RWPE1 (cell line): ENCODE measurements at regions not wholly inside any gene's neighbourhood (a gene's known extent, or its start where the extent isn't known, plus 50 kb on each side); places are given as distances from the start of the nearest gene placed in this dataset.

Experiments
- CTCF ChIA-PET: fragments of 350-600 bp; sonication (Branson Sonifier 250); formaldehyde crosslinking; extraction: SDS; loops from one replicate; lab custom pipeline; 2021; lab: Yijun Ruan, JAX
- POLR2A ChIA-PET: fragments of 400-600 bp; formaldehyde crosslinking; extraction: SDS; loops from one replicate; lab custom pipeline; 2020; ENCODE audit warnings: antibody characterized with exemption; ENCODE audit not compliant: low non-redundant PET; lab: Yijun Ruan, JAX
- DNase-seq: peaks from one replicate; pipeline ENCODE4 v3.0.0; 2012; ENCODE audit warnings: low spot score
- H3K27ac ChIP-seq: fragments of 450-650 bp; 2 replicates; pipeline ENCODE4 v1.5.1; 2017
- TF ChIP-seq, protein P1 (sequence below): fragments of 450-650 bp; conservative IDR thresholded peaks from 2 replicates; pipeline ENCODE4 v1.5.1; 2017; ENCODE audit warnings: low read depth, mild to moderate bottlenecking

DNA sequence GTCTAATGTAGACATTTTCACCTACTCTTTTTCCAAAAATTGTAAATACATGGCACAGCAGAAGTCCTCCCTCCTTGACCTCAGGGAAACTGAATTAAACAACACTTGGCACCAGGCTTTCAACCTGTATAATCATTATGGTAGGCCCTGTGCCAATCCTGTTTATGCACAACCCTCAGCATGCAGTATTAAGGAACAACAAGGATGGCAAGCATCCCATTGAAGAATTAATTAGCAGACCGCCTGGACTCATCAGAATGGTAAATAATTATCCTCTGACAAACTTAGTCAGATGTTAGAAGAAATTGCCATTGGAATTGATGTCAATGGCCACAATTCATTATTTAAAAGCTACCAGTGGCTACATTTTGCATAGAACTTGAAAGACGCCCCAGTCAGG lies 66.3 kb upstream of the GALNT5 start:
- H3K27ac ChIP-seq = no peak overlapping the region
- no peak for DNase-seq
- ChIA-PET CTCF (interaction anchor here (1.3 kb wide), 1 partner anchor 9 kb away, joined by 3 read pairs; no protein-coding TSS in a partner anchor), POLR2A (no interaction called here)
- TF ChIP-seq, protein P1, sequence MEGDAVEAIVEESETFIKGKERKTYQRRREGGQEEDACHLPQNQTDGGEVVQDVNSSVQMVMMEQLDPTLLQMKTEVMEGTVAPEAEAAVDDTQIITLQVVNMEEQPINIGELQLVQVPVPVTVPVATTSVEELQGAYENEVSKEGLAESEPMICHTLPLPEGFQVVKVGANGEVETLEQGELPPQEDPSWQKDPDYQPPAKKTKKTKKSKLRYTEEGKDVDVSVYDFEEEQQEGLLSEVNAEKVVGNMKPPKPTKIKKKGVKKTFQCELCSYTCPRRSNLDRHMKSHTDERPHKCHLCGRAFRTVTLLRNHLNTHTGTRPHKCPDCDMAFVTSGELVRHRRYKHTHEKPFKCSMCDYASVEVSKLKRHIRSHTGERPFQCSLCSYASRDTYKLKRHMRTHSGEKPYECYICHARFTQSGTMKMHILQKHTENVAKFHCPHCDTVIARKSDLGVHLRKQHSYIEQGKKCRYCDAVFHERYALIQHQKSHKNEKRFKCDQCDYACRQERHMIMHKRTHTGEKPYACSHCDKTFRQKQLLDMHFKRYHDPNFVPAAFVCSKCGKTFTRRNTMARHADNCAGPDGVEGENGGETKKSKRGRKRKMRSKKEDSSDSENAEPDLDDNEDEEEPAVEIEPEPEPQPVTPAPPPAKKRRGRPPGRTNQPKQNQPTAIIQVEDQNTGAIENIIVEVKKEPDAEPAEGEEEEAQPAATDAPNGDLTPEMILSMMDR = no peak

DNA sequence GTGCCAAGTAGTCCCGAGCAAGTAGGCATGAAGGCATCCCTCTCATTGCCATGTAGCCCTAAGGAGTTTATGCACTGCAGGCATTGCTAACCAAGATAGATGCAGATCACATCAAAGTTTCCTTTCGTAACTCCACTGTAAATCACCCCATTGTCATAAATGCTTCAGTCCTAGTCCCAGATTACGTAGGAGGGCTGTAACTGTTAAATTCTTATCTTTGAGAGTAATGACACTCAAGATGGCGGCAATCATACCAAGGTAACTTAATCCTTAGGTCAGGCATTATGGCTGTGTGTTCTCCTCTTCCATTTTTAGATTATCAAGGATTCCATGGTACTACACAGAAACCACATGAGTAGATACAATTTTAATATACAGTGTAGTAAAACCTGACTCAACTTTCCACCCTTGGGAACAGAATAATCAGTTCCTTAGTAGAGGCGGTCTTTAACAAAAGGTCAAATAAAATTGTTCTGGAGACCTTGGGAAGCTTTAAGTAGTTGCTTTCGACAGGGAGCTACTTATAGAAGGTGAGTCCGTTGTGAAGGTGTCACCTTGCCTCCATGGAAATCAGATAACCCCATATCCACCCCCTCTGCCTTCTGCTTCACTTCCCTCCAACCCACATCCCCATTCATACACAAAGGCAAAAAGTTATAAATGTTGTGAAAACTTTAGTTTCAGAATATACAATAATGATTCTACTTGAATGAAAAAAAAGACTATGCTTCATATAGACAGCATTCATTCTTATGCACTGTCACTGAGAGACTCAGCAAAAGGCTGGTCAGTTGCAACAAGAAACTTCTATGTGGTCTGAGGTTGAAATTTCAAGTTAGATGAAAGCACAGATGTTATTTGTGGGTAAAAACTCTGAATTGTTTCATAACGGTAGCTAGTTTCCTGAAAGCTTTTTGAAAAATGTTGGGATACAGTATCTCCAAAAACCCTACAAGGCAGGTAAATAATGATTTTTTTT lies 64.8 kb upstream of the GALNT5 start:
- ChIA-PET POLR2A (no interaction called here), CTCF (interaction anchor here (0.5 to 1.3 kb wide), 7 partner anchors 10 to 1819 kb away, joined by 3 to 7 read pairs (median 3); no protein-coding TSS in a partner anchor)
- no peak for DNase-seq
- H3K27ac ChIP-seq = no peak overlapping the region
- TF ChIP-seq, protein P1 = no peak

GRCh38 chr2:157193461-157193860 lies 64.0 kb upstream of the GALNT5 start:
- H3K27ac ChIP-seq = no peak overlapping the region
- ChIA-PET POLR2A (no interaction called here), CTCF (interaction anchor here (0.6 to 1.1 kb wide), 6 partner anchors 14 to 1820 kb away, joined by 3 to 4 read pairs (median 3); no protein-coding TSS in a partner anchor)
- DNase-seq = no peak
- TF ChIP-seq, protein P1 = no peak

GRCh38 chr2:157194097-157194688 lies 63.3 kb upstream of the GALNT5 start:
- no peak overlapping the region for H3K27ac ChIP-seq
- ChIA-PET POLR2A (no interaction called here), CTCF (interaction anchor here (0.6 to 1.0 kb wide), 5 partner anchors 14 to 815 kb away, joined by 3 to 4 read pairs (median 3); no protein-coding TSS in a partner anchor)
- TF ChIP-seq, protein P1 = peak; percentile 81
- DNase-seq = peak; percentile 42

- TF ChIP-seq, protein P1 = no peak
- no peak for DNase-seq
- H3K27ac ChIP-seq = no peak overlapping the region
- POLR2A ChIA-PET = no interaction called here
- CTCF ChIA-PET = interaction anchor here (0.6 to 0.7 kb wide), 2 partner anchors 15 to 607 kb away, joined by 3 to 4 read pairs; no protein-coding TSS in a partner anchor
Measured at GRCh38 chr2:157194844-157195243, 62.7 kb upstream of the GALNT5 start.

DNA sequence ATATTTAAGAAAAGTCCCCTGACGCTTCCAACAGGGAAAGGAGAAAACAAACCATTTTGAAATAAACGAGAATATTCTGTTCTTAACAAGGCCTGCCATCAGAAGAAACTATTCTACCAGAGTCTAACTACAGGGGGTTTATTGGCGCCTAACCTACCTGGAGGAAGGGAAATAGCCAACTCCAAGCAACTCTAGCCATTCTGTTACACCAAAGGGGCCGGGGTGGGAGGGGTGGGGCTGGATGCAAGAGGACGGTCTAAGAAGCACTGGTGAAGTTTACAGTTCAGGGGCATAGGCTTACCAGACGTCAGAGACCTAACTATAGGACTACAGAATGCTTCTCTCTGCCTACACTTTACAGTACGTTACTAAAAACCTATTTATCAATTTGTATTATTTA lies 60.5 kb upstream of the GALNT5 start:
- DNase-seq = no peak
- CTCF ChIA-PET = interaction anchor here (0.7 kb wide), 1 partner anchor 1062 kb away, joined by 3 read pairs; no protein-coding TSS in a partner anchor
- no peak overlapping the region for H3K27ac ChIP-seq
- POLR2A ChIA-PET = no interaction called here
- TF ChIP-seq, protein P1 = no peak
